Heart left ventricle (tissue), 16 donors: ENCODE measurements at regions not wholly inside any gene's neighbourhood (a gene's known extent, or its start where the extent isn't known, plus 50 kb on each side); places are given as distances from the start of the nearest gene placed in this dataset.

Experiments used
- ATAC-seq, 4 donors: fragments of 200-7000 bp; cut with Tn5 transposase; one replicate each; pipeline ENCODE4 v1.9.1; 2020 to 2022; ENCODE audit warnings: moderate library complexity in 4 of 4, mild to moderate bottlenecking in 3 of 4, moderate number of reproducible peaks in 1 of 4
- DNase-seq, 5 donors: peaks; one replicate each; pipeline ENCODE4 v3.0.0-alpha.2; 2020
- H3K27ac ChIP-seq, 12 donors: fragments of 200-600 bp; sonication (generic) in 4 of 12; one replicate each; pipeline versions ENCODE4 v1.5.0 to v1.8.0; 2016 to 2022; ENCODE audit warnings: mild to moderate bottlenecking in 2 of 12
- H3K27me3 ChIP-seq, 9 donors: fragments of 200-600 bp; sonication (generic) in 2 of 9; one replicate each; pipeline versions ENCODE4 v1.5.1 to v1.8.0; 2016 to 2022; ENCODE audit warnings: mild to moderate bottlenecking in 3 of 9
- H3K36me3 ChIP-seq, 9 donors: fragments of 200-600 bp; sonication (generic) in 2 of 9; one replicate each; pipeline versions ENCODE4 v1.5.0 to v1.8.0; 2018 to 2022; ENCODE audit warnings: mild to moderate bottlenecking in 2 of 9
- H3K4me1 ChIP-seq, 12 donors: fragments of 200-600 bp; sonication (generic) in 4 of 12; one replicate each; pipeline versions ENCODE4 v1.5.0 to v1.8.0; 2016 to 2022; ENCODE audit warnings: mild to moderate bottlenecking in 3 of 12
- H3K4me3 ChIP-seq, 12 donors: fragments of 200-600 bp; sonication (generic) in 4 of 12; one replicate each; pipeline versions ENCODE4 v1.5.0 to v1.8.0; 2017 to 2022; ENCODE audit warnings: mild to moderate bottlenecking in 9 of 12, moderate library complexity in 4 of 12
- H3K9me3 ChIP-seq, 12 donors: fragments of 200-600 bp; sonication (generic) in 4 of 12; one replicate each; pipeline versions ENCODE4 v1.5.0 to v1.8.0; 2016 to 2022; ENCODE audit warnings: mild to moderate bottlenecking in 1 of 12
- CTCF ChIP-seq, 12 donors: fragments of 200-600 bp; sonication (generic) in 4 of 12; IDR thresholded peaks; one replicate each; pipeline versions ENCODE4 v1.5.0 to v1.8.0; 2018 to 2022; ENCODE audit warnings: antibody characterized with exemption in 12 of 12, mild to moderate bottlenecking in 5 of 12
- POLR2A ChIP-seq, 2 donors: fragments of 450-650 bp; IDR thresholded peaks; one replicate each; pipeline ENCODE4 v1.6.1; 2017; ENCODE audit warnings: antibody characterized with exemption in 2 of 2, mild to moderate bottlenecking in 2 of 2, moderate library complexity in 2 of 2
- WGBS, 4 donors: extraction: QIAGEN DNeasy Blood & Tissue Kit in 2 of 4; methylation state at CpG; one replicate each; pipeline versions ENCODE4 v1.1.5 to v1.1.7; 2013 to 2018; 5-methylcytosine and 5-hydroxymethylcytosine counted together
- intact Hi-C, 10 donors: fragments of 100-400 bp; cut with DNase I; formaldehyde crosslinking; loops; one replicate each; pipeline versions ENCODE4 v1.11.1 to v1.14.2; 2022
- donor health status: ischemic (EF 13 %, LVEDD 7.1; RV severe dilation, severe dysfunction).
- donor health status: healthy with polysubstance abuse.
- donor health status: DM: no; HTN: yes; CAD: no.
- donor health status: DM: no; HTN: no; CAD: no.
- donor health status: ischemic (EF 25% LVEDD 6.9; RV normal size, moderate dysfunction).
- donor health status: ischemic (EF 25% LVEDD 5.7; RV mildly dilated, moderate dysfunction).
- donor health status: healthy.
- donor health status: DM: yes; HTN: yes; CAD: no.
- donor health status: ischemic (EF 35%, LVEDD 5.7; RV mildly dilated, moderate dysfunction).
- donor health status: nonischemic (EF 11% LVEDD 7.7; RV severe dilation, severe dysfunction).
- donor health status: DM: yes; HTN: yes; CAD: no.
- donor health status: PGD.
- donor health status: ischemic (EF 29% LVEDD 5.4; RV normal size, mild dysfunction).
- donor health status: nonischemic (EF 23%, LVEDD 6.1; RV moderate dilation, normal function).

- TF ChIP-seq POLR2A (IDR thresholded peaks at IDR 0.05), result no peak
- no peak for TF ChIP-seq CTCF (IDR thresholded peaks at IDR 0.05)
- H3K27me3 ChIP-seq, result peaks cover 0 to 1% (median 0%) of the 10 kb centered on the region in 9 donors
- H3K4me3 ChIP-seq, result no peak overlapping the region
- 78 to 86% (median 83%) methylated on average over 2 to 3 of the region's 3 CpGs for WGBS, 4 donors
- H3K27ac ChIP-seq, result no peak overlapping the region
- no peaks in the 10 kb centered on the region for H3K9me3 ChIP-seq
- no peaks in the 10 kb centered on the region for H3K36me3 ChIP-seq
- DNase-seq (no peak), ATAC-seq (no peak)
- intact Hi-C loops, result no loop called here
- no peaks in the 10 kb centered on the region for H3K4me1 ChIP-seq
Measured at GRCh38 chr9:107105784-107106183, 177.3 kb upstream of the RAD23B start.

GRCh38 chr9:107106416-107106815 is 176.7 kb upstream of the RAD23B start:
- Histone ChIP-seq H3K27ac (no peak overlapping the region), H3K4me3 (no peak overlapping the region), H3K9me3 (no peaks in the 10 kb centered on the region), H3K4me1 (no peaks in the 10 kb centered on the region), H3K27me3 (peaks cover 0 to 7% (median 0%) of the 10 kb centered on the region in 9 donors), H3K36me3 (no peaks in the 10 kb centered on the region)
- DNase-seq, result no peak
- WGBS, 4 donors, result 80 to 93% (median 81%) methylated on average over 3 of the region's 3 CpGs
- no peak for TF ChIP-seq CTCF (IDR thresholded peaks at IDR 0.05)
- no peak for TF ChIP-seq POLR2A (IDR thresholded peaks at IDR 0.05)
- intact Hi-C loops, result no loop called here
- no peak for ATAC-seq

GRCh38 chr9:107108342-107109130 is 174.5 kb upstream of the RAD23B start:
- ATAC-seq, result no peak
- H3K27ac ChIP-seq, result no peak overlapping the region
- DNase-seq, result no peak

GRCh38 chr9:107109324-107109723 is 173.8 kb upstream of the RAD23B start:
- H3K27me3 ChIP-seq, result peaks cover 0 to 10% (median 0%) of the 10 kb centered on the region in 9 donors
- ATAC-seq (no peak), DNase-seq (no peak)
- no peak overlapping the region for H3K27ac ChIP-seq
- no peaks in the 10 kb centered on the region for H3K36me3 ChIP-seq
- TF ChIP-seq CTCF (IDR thresholded peaks at IDR 0.05), result no peak
- no peak for TF ChIP-seq POLR2A (IDR thresholded peaks at IDR 0.05)
- intact Hi-C loops, result no loop called here
- 93 to 96% (median 94%) methylated on average over 2 of the region's 2 CpGs for WGBS, 4 donors
- H3K4me3 ChIP-seq, result no peak overlapping the region
- peaks cover 0 to 2% (median 0%) of the 10 kb centered on the region in 12 donors for H3K4me1 ChIP-seq
- no peaks in the 10 kb centered on the region for H3K9me3 ChIP-seq

More at GRCh38 chr9:107108342-107109130, 174.5 kb upstream of the RAD23B start:
- TF ChIP-seq POLR2A (IDR thresholded peaks at IDR 0.05) (no peak), CTCF (IDR thresholded peaks at IDR 0.05) (no peak)
- Histone ChIP-seq H3K4me3 (no peak overlapping the region), H3K9me3 (no peaks in the 10 kb centered on the region), H3K36me3 (no peaks in the 10 kb centered on the region), H3K4me1 (no peaks in the 10 kb centered on the region), H3K27me3 (peaks cover 0 to 10% (median 0%) of the 10 kb centered on the region in 9 donors)
- WGBS, 4 donors, result 79 to 82% (median 80%) methylated on average over 7 of the region's 7 CpGs
- intact Hi-C loops, result no loop called here
